ENCODE measurements at regions not wholly inside any gene's neighbourhood (a gene's known extent, or its start where the extent isn't known, plus 50 kb on each side); places are given as distances from the start of the nearest gene placed in this dataset.
A peak's percentile ranks its signal among the peaks of the same experiment; 100 is the strongest.

DNA sequence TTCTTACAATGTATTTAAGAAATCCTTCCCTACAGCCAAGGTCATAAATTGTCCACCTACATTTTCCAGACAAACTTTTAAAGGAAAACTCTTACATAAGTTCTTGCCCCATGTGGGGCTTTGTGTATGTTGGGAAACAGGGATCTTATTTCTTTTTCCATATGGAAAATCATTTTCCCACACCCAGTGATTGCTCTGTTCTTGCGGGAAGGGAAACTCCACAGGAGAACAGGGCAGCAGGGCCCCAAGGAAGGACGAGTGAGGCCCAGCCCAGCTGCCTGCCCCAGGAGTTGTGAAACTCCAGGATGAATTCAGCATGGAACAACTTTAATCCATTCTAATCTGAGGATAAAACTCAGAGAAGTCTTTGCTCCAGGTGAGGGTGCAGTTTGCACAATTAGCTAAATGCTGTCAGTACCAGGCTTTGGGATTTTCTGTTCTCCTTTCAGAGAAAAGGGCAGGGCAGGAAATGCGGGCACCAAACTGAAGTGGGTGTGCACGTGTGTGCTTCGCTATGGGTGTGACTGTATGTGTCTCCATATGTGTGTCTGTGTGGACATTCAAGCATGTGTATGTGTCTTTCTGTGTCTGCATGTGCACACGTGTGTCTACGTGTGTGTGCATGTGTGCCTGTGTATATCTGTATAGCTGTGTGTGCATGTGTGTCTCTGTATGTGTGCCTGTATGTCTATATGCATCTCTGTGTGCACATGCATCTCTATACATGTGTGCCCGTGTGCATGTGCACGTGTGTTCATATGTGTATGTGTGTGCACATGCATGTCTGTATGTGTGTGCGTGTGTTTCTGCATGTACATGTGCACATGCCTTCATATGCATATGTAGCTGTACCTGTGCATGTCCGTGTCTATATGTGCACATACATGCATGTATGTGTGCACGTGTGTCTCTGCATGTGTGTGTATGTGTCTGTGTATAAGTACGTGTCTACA, 102.0 kb upstream of the FAM20C start:
- Histone ChIP-seq H3K27ac (ENCODE audit: low read depth, low read length, poor library complexity, severe bottlenecking) (no peak overlapping the region), H3K4me3 (ENCODE audit: low read depth, low read length, poor library complexity, severe bottlenecking) (no peak overlapping the region), H3K4me1 (ENCODE audit: insufficient read depth, low read length, poor library complexity, severe bottlenecking) (peaks cover 16% of the 10 kb centered on the region), H3K36me3 (ENCODE audit: insufficient read depth, low read length, poor library complexity, severe bottlenecking) (no peaks in the 10 kb centered on the region), H3K9me3 (ENCODE audit: low read depth, low read length, poor library complexity, severe bottlenecking) (no peaks in the 10 kb centered on the region), H3K27me3 (replicated peaks; ENCODE audit: insufficient read depth, low read depth, low read length, poor library complexity) (no peaks in the 10 kb centered on the region)
- TF ChIP-seq, protein P1, sequence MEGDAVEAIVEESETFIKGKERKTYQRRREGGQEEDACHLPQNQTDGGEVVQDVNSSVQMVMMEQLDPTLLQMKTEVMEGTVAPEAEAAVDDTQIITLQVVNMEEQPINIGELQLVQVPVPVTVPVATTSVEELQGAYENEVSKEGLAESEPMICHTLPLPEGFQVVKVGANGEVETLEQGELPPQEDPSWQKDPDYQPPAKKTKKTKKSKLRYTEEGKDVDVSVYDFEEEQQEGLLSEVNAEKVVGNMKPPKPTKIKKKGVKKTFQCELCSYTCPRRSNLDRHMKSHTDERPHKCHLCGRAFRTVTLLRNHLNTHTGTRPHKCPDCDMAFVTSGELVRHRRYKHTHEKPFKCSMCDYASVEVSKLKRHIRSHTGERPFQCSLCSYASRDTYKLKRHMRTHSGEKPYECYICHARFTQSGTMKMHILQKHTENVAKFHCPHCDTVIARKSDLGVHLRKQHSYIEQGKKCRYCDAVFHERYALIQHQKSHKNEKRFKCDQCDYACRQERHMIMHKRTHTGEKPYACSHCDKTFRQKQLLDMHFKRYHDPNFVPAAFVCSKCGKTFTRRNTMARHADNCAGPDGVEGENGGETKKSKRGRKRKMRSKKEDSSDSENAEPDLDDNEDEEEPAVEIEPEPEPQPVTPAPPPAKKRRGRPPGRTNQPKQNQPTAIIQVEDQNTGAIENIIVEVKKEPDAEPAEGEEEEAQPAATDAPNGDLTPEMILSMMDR (conservative IDR thresholded peaks at IDR 0.05; ENCODE audit: low read depth, low read length), result no peak
- TF ChIP-seq EZH2 (IDR thresholded peaks at IDR 0.05; ENCODE audit: borderline replicate concordance, low read depth, low read length, poor library complexity, severe bottlenecking), result no peak
- POLR2A ChIA-PET (ENCODE audit: low non-redundant PET), result no interaction called here
- no peak for DNase-seq (ENCODE audit: low spot score)
- CTCF ChIA-PET, result no interaction called here
- no TSS peak for BruUV-seq (replicated peaks)
- intact Hi-C loops (cut with micrococcal nuclease; ENCODE audit: unreplicated experiment), result no loop called here

DNA sequence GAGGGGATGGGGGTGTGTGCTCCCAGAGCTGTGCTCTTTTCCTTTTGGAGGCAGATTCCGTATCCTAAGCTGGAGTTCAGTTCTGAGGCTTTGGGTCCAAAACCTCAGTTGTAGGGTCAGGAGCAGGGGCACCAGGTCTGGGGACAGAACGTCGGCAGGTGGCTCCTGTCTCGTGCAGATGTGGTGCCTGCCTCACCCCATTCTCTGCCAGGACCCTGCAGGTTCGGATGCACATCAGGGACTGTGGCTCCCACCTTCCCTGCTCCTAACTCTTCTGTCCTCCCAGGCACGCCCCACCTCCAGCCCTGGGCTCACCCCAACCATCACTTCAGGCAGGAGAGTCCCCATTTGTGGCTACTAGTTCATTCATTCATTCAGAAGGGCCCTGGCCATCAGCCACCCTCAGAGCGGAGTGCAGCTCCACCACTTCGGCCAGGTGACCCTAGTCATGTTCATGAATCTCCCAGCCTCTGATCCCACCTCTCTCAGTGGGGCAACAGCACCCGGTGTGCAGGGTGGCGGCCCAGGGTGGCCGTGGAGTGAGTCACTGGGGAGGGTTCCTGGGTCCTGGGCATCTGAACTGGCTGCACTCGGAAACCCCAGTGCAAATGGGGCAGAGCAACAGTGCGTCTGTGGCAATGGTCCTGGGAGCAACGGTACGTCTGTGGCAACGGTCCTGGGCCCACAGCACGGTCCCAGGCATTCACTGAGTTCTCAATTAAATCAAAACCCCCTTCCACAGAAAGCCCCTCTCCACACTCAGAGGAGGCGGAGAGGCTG, 100.8 kb upstream of the FAM20C start:
- Histone ChIP-seq H3K4me3 (ENCODE audit: low read depth, low read length, poor library complexity, severe bottlenecking) (no peak overlapping the region), H3K27me3 (replicated peaks; ENCODE audit: insufficient read depth, low read depth, low read length, poor library complexity) (no peaks in the 10 kb centered on the region), H3K36me3 (ENCODE audit: insufficient read depth, low read length, poor library complexity, severe bottlenecking) (no peaks in the 10 kb centered on the region), H3K9me3 (ENCODE audit: low read depth, low read length, poor library complexity, severe bottlenecking) (no peaks in the 10 kb centered on the region), H3K4me1 (ENCODE audit: insufficient read depth, low read length, poor library complexity, severe bottlenecking) (peaks cover 16% of the 10 kb centered on the region), H3K27ac (ENCODE audit: low read depth, low read length, poor library complexity, severe bottlenecking) (no peak overlapping the region)
- intact Hi-C loops (cut with micrococcal nuclease; ENCODE audit: unreplicated experiment), result no loop called here
- CTCF ChIA-PET, result no interaction called here
- BruUV-seq (replicated peaks), result no TSS peak
- no peak for DNase-seq (ENCODE audit: low spot score)
- POLR2A ChIA-PET (ENCODE audit: low non-redundant PET), result no interaction called here
- no peak for TF ChIP-seq EZH2 (IDR thresholded peaks at IDR 0.05; ENCODE audit: borderline replicate concordance, low read depth, low read length, poor library complexity, severe bottlenecking)
- TF ChIP-seq, protein P1 (conservative IDR thresholded peaks at IDR 0.05; ENCODE audit: low read depth, low read length), result no peak

DNA sequence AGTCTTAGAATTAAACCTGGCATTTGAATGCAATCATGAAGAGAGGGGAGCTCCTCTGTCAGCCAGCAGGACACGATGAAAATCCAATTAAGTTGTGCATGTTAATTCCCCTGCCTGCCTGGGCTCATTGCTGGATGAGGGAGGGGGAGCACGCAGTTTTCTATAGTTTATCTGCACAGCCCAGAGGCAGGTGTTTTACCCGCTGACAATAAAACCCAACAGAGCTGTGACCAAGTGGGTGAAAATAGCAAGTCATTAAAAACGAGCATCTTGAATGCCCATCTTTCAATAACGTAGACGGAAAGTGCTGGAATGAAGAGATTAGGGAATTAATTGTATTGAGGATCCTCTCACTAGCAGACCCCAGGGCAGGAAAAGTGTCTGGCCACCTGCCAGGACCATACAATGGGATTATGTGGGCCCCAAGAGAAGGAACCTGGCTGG, 100.1 kb upstream of the FAM20C start:
- no peak overlapping the region for H3K4me3 ChIP-seq (ENCODE audit: low read depth, low read length, poor library complexity, severe bottlenecking)
- no peaks in the 10 kb centered on the region for H3K9me3 ChIP-seq (ENCODE audit: low read depth, low read length, poor library complexity, severe bottlenecking)
- POLR2A ChIA-PET (ENCODE audit: low non-redundant PET), result no interaction called here
- CTCF ChIA-PET, result no interaction called here
- TF ChIP-seq EZH2 (IDR thresholded peaks at IDR 0.05; ENCODE audit: borderline replicate concordance, low read depth, low read length, poor library complexity, severe bottlenecking), result no peak
- TF ChIP-seq, protein P1 (conservative IDR thresholded peaks at IDR 0.05; ENCODE audit: low read depth, low read length), result no peak
- peak; percentile 56 for DNase-seq (ENCODE audit: low spot score)
- no TSS peak for BruUV-seq (replicated peaks)
- intact Hi-C loops (cut with micrococcal nuclease; ENCODE audit: unreplicated experiment), result no loop called here
- no peaks in the 10 kb centered on the region for H3K36me3 ChIP-seq (ENCODE audit: insufficient read depth, low read length, poor library complexity, severe bottlenecking)
- H3K4me1 ChIP-seq (ENCODE audit: insufficient read depth, low read length, poor library complexity, severe bottlenecking), result peaks cover 16% of the 10 kb centered on the region
- H3K27ac ChIP-seq (ENCODE audit: low read depth, low read length, poor library complexity, severe bottlenecking), result no peak overlapping the region
- H3K27me3 ChIP-seq (replicated peaks; ENCODE audit: insufficient read depth, low read depth, low read length, poor library complexity), result no peaks in the 10 kb centered on the region

Measured in A673 (cell line).